CD14-positive monocyte (primary cell): ENCODE measurements at regions not wholly inside any gene's neighbourhood (a gene's known extent, or its start where the extent isn't known, plus 50 kb on each side); places are given as distances from the start of the nearest gene placed in this dataset.

Experiments
- DNase-seq, 3 donors: peaks; one replicate each; pipeline ENCODE4 v3.0.0-alpha.2; 2011 to 2022
- H2AFZ ChIP-seq: 2 replicates; pipeline ENCODE4 v1.6.0; 2012; ENCODE audit warnings: mild to moderate bottlenecking, low read depth, low read length, inconsistent platforms; ENCODE audit not compliant: insufficient read depth, poor library complexity, severe bottlenecking
- H3K27ac ChIP-seq, 2 donors: 1 replicate in 1 of 2; 2 replicates in 1 of 2; pipeline ENCODE4 v1.5.1; 2012 to 2013; ENCODE audit warnings: low read length in 2 of 2, control low read depth in 1 of 2, inconsistent platforms in 1 of 2, low read depth in 1 of 2, mild to moderate bottlenecking in 1 of 2
- H3K27me3 ChIP-seq, 2 donors: one replicate each; pipeline versions ENCODE4 v1.6.0 to v1.6.1; 2011 to 2013; ENCODE audit warnings: low read length in 2 of 2; ENCODE audit not compliant: control insufficient read depth in 2 of 2, insufficient read depth in 2 of 2
- H3K36me3 ChIP-seq, 2 donors: replicated peaks in 1 of 2; 1 replicate in 1 of 2; 2 replicates in 1 of 2; pipeline versions ENCODE4 v1.5.1 to v1.6.1; 2012 to 2013; ENCODE audit warnings: low read length in 2 of 2, control low read depth in 1 of 2, inconsistent platforms in 1 of 2, mild to moderate bottlenecking in 1 of 2; ENCODE audit not compliant: insufficient read depth in 2 of 2, control insufficient read depth in 1 of 2
- H3K4me1 ChIP-seq, 2 donors: 1 replicate in 1 of 2; 2 replicates in 1 of 2; pipeline versions ENCODE4 v1.5.1 to v1.6.1; 2012 to 2013; ENCODE audit warnings: low read length in 2 of 2, control low read depth in 1 of 2, inconsistent platforms in 1 of 2, mild to moderate bottlenecking in 1 of 2, moderate library complexity in 1 of 2; ENCODE audit not compliant: insufficient read depth in 2 of 2, control insufficient read depth in 1 of 2
- H3K4me2 ChIP-seq: replicated peaks from 2 replicates; pipeline ENCODE3; 2012; ENCODE audit warnings: low read length, moderate library complexity, mild to moderate bottlenecking; ENCODE audit not compliant: poor library complexity, severe bottlenecking; ENCODE audit errors: extremely low read depth
- H3K4me3 ChIP-seq, 3 experiments: fragments of 200-600 bp in 1 of 3; sonication (generic) in 1 of 3; replicated peaks in 1 of 3; 1 replicate in 2 of 3; 2 replicates in 1 of 3; pipeline ENCODE4 v1.5.1; 2011 to 2013; ENCODE audit warnings: low read length in 3 of 3, mild to moderate bottlenecking in 3 of 3, control low read depth in 2 of 3, low read depth in 2 of 3, inconsistent platforms in 1 of 3, moderate library complexity in 1 of 3
- H3K79me2 ChIP-seq: 2 replicates; pipeline ENCODE4 v1.6.0; 2012; ENCODE audit warnings: mild to moderate bottlenecking, control low read depth, inconsistent platforms, low read length, moderate library complexity; ENCODE audit not compliant: insufficient read depth
- H3K9ac ChIP-seq: 2 replicates; pipeline ENCODE4 v1.6.0; 2017; ENCODE audit warnings: low read length, mild to moderate bottlenecking; ENCODE audit not compliant: insufficient read depth, poor library complexity, severe bottlenecking
- H3K9me3 ChIP-seq, 2 donors: replicated peaks in 1 of 2; 1 replicate in 1 of 2; 2 replicates in 1 of 2; pipeline versions ENCODE4 v1.5.1 to v1.6.1; 2012 to 2013; ENCODE audit warnings: low read length in 2 of 2, control low read depth in 1 of 2; ENCODE audit not compliant: control insufficient read depth in 1 of 2, insufficient read depth in 1 of 2
- H4K20me1 ChIP-seq: 2 replicates; pipeline ENCODE4 v1.6.0; 2012; ENCODE audit warnings: mild to moderate bottlenecking, low read length, control low read depth, moderate library complexity; ENCODE audit not compliant: insufficient read depth
- H3K27ac Mint-ChIP-seq, 7 donors: one replicate each; pipeline ENCODE4 v1.8.0; 2020; ENCODE audit warnings: mild to moderate bottlenecking in 7 of 7, mixed read lengths in 7 of 7, moderate library complexity in 6 of 7, inconsistent platforms in 2 of 7
- H3K27me3 Mint-ChIP-seq, 3 donors: one replicate each; pipeline ENCODE4 v1.8.0; 2021 to 2022; ENCODE audit warnings: low read depth in 3 of 3, mild to moderate bottlenecking in 3 of 3, mixed read lengths in 3 of 3, moderate library complexity in 3 of 3, inconsistent platforms in 1 of 3
- H3K36me3 Mint-ChIP-seq, 2 donors: one replicate each; pipeline ENCODE4 v1.8.0; 2020; ENCODE audit warnings: mixed read lengths in 2 of 2, inconsistent platforms in 1 of 2, mild to moderate bottlenecking in 1 of 2
- H3K4me1 Mint-ChIP-seq: one replicate; pipeline ENCODE4 v1.8.0; 2020; ENCODE audit warnings: mild to moderate bottlenecking, mixed read lengths
- H3K4me3 Mint-ChIP-seq, 2 donors: one replicate each; pipeline ENCODE4 v1.8.0; 2020; ENCODE audit warnings: mild to moderate bottlenecking in 2 of 2, mixed read lengths in 2 of 2, moderate library complexity in 1 of 2
- H3K9me3 Mint-ChIP-seq, 7 donors: one replicate each; pipeline ENCODE4 v1.8.0; 2020 to 2022; ENCODE audit warnings: mixed read lengths in 7 of 7, mild to moderate bottlenecking in 6 of 7, moderate library complexity in 6 of 7, inconsistent platforms in 2 of 7
- WGBS: methylation state at CpG from one replicate; pipeline ENCODE4 v1.1.5; 2013; ENCODE audit warnings: missing lambda C conversion rate; ENCODE audit not compliant: insufficient coverage; 5-methylcytosine and 5-hydroxymethylcytosine counted together
- intact Hi-C, 2 donors: fragments of 100-400 bp; cut with micrococcal nuclease; formaldehyde crosslinking; loops; one replicate each; pipeline versions ENCODE4 v1.15.0 to v1.15.1; 2023
- TF ChIP-seq, protein P1 (sequence below): fragments of 200-600 bp; IDR thresholded peaks from one replicate; pipeline ENCODE4 v1.8.0; 2022; ENCODE audit warnings: antibody characterized with exemption, mild to moderate bottlenecking

GRCh38 chr22:48335442-48336139 is 1492.1 kb downstream of the BRD1 start:
- H3K36me3 Mint-ChIP-seq: no peaks in the 10 kb centered on the region
- H3K79me2 ChIP-seq: no peaks in the 10 kb centered on the region
- H3K27me3 ChIP-seq: no peaks in the 10 kb centered on the region
- H3K9ac ChIP-seq: no peak overlapping the region
- peaks cover 0 to 5% of the 10 kb centered on the region in 2 donors for H3K9me3 ChIP-seq
- no peak overlapping the region for H2AFZ ChIP-seq
- intact Hi-C loops: no loop called here
- peaks cover 0 to 6% (median 3%) of the 10 kb centered on the region in 7 donors for H3K9me3 Mint-ChIP-seq
- DNase-seq: no peak
- H3K36me3 ChIP-seq: no peaks in the 10 kb centered on the region
- H3K27me3 Mint-ChIP-seq: peaks cover 2 to 4% (median 2%) of the 10 kb centered on the region in 3 donors
- H3K4me2 ChIP-seq: no peak overlapping the region
- H3K4me3 ChIP-seq: no peak overlapping the region
- H3K4me1 Mint-ChIP-seq: no peaks in the 10 kb centered on the region
- H4K20me1 ChIP-seq: no peaks in the 10 kb centered on the region
- H3K4me1 ChIP-seq: no peaks in the 10 kb centered on the region
- 89% methylated on average over 6 of the region's 8 CpGs for whole genome bisulfite sequencing
- no peak overlapping the region for H3K27ac Mint-ChIP-seq
- TF ChIP-seq, protein P1, sequence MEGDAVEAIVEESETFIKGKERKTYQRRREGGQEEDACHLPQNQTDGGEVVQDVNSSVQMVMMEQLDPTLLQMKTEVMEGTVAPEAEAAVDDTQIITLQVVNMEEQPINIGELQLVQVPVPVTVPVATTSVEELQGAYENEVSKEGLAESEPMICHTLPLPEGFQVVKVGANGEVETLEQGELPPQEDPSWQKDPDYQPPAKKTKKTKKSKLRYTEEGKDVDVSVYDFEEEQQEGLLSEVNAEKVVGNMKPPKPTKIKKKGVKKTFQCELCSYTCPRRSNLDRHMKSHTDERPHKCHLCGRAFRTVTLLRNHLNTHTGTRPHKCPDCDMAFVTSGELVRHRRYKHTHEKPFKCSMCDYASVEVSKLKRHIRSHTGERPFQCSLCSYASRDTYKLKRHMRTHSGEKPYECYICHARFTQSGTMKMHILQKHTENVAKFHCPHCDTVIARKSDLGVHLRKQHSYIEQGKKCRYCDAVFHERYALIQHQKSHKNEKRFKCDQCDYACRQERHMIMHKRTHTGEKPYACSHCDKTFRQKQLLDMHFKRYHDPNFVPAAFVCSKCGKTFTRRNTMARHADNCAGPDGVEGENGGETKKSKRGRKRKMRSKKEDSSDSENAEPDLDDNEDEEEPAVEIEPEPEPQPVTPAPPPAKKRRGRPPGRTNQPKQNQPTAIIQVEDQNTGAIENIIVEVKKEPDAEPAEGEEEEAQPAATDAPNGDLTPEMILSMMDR: no peak
- H3K27ac ChIP-seq: no peak overlapping the region
- H3K4me3 Mint-ChIP-seq: no peak overlapping the region

- H3K9ac ChIP-seq: no peak overlapping the region
- no peaks in the 10 kb centered on the region for H3K36me3 ChIP-seq
- TF ChIP-seq, protein P1: no peak
- H3K27ac ChIP-seq: no peak overlapping the region
- intact Hi-C loops: no loop called here
- Mint-ChIP-seq H3K4me3 (no peak overlapping the region), H3K27me3 (peaks cover 1 to 2% (median 2%) of the 10 kb centered on the region in 3 donors), H3K9me3 (peaks cover 0 to 6% (median 5%) of the 10 kb centered on the region in 7 donors), H3K4me1 (no peaks in the 10 kb centered on the region), H3K36me3 (no peaks in the 10 kb centered on the region), H3K27ac (no peak overlapping the region)
- no peaks in the 10 kb centered on the region for H3K79me2 ChIP-seq
- DNase-seq: no peak
- H3K4me1 ChIP-seq: no peaks in the 10 kb centered on the region
- no peaks in the 10 kb centered on the region for H3K27me3 ChIP-seq
- H4K20me1 ChIP-seq: no peaks in the 10 kb centered on the region
- no peak overlapping the region for H3K4me3 ChIP-seq
- H2AFZ ChIP-seq: no peak overlapping the region
- no peak overlapping the region for H3K4me2 ChIP-seq
- WGBS: 85% methylated on average over 9 of the region's 10 CpGs
- peaks cover 0 to 5% of the 10 kb centered on the region in 2 donors for H3K9me3 ChIP-seq
These were observed 1492.7 kb downstream of the BRD1 start for GRCh38 chr22:48334971-48335370.
